Natural killer cell (primary cell): ENCODE measurements at regions not wholly inside any gene's neighbourhood (a gene's known extent, or its start where the extent isn't known, plus 50 kb on each side); places are given as distances from the start of the nearest gene placed in this dataset.
"Not testable (repeated sequence)": the region's sequence is repeated elsewhere in the genome, so short reads cannot be mapped to it uniquely, and the experiment has no call there.

Experiments
- ATAC-seq, 3 donors: fragments of 150-1000 bp in 2 of 3; fragments of 200-7000 bp in 1 of 3; cut with Tn5 transposase; 1 replicate in 1 of 3; 2 replicates in 2 of 3; pipeline ENCODE4 v1.10.0; 2021; ENCODE audit warnings: mild to moderate bottlenecking in 2 of 3, moderate library complexity in 2 of 3
- DNase-seq, 2 donors: peaks; one replicate each; pipeline versions ENCODE4 v3.0.0 to v3.0.0-alpha.2; 2013 to 2021; ENCODE audit warnings: mixed read lengths in 1 of 2
- H3K27ac ChIP-seq: one replicate; pipeline ENCODE4 v1.5.1; 2013; ENCODE audit warnings: mild to moderate bottlenecking, low read length
- H3K27me3 ChIP-seq: one replicate; pipeline ENCODE4 v1.6.1; 2013; ENCODE audit warnings: low read length; ENCODE audit not compliant: control insufficient read depth, insufficient read depth
- H3K36me3 ChIP-seq: one replicate; pipeline ENCODE4 v1.6.1; 2013; ENCODE audit warnings: low read length; ENCODE audit not compliant: control insufficient read depth, insufficient read depth
- H3K4me1 ChIP-seq: one replicate; pipeline ENCODE4 v1.6.1; 2013; ENCODE audit warnings: low read length; ENCODE audit not compliant: control insufficient read depth, insufficient read depth
- H3K4me3 ChIP-seq: one replicate; pipeline ENCODE4 v1.5.1; 2013; ENCODE audit warnings: low read length
- H3K9me3 ChIP-seq: one replicate; pipeline ENCODE4 v1.6.1; 2013; ENCODE audit warnings: low read length; ENCODE audit not compliant: control insufficient read depth, insufficient read depth
- H3K27ac Mint-ChIP-seq, 2 donors: one replicate each; pipeline ENCODE4 v1.8.0; 2022; ENCODE audit warnings: mild to moderate bottlenecking in 2 of 2, mixed read lengths in 2 of 2, moderate library complexity in 1 of 2
- H3K27me3 Mint-ChIP-seq, 2 donors: one replicate each; pipeline ENCODE4 v1.8.0; 2022; ENCODE audit warnings: low read depth in 2 of 2, mixed read lengths in 2 of 2
- H3K36me3 Mint-ChIP-seq: one replicate; pipeline ENCODE4 v1.8.0; 2022; ENCODE audit warnings: mixed read lengths
- H3K4me1 Mint-ChIP-seq, 2 donors: one replicate each; pipeline ENCODE4 v1.8.0; 2022; ENCODE audit warnings: mixed read lengths in 2 of 2
- H3K4me3 Mint-ChIP-seq: one replicate; pipeline ENCODE4 v1.8.0; 2022; ENCODE audit warnings: mild to moderate bottlenecking, moderate library complexity, mixed read lengths
- H3K9me3 Mint-ChIP-seq, 2 donors: one replicate each; pipeline ENCODE4 v1.8.0; 2022; ENCODE audit warnings: mixed read lengths in 2 of 2
- WGBS: methylation state at CpG from one replicate; pipeline ENCODE4 v1.1.7; 2013; ENCODE audit warnings: missing lambda C conversion rate; ENCODE audit not compliant: insufficient coverage; 5-methylcytosine and 5-hydroxymethylcytosine counted together
- intact Hi-C: fragments of 100-400 bp; cut with micrococcal nuclease; formaldehyde crosslinking; loops from one replicate; pipeline ENCODE4 v1.14.2; 2022
- TF ChIP-seq, protein P1 (sequence below): fragments of 200-600 bp; IDR thresholded peaks from one replicate; pipeline ENCODE4 v1.8.0; 2022; ENCODE audit warnings: antibody characterized with exemption

GRCh38 chr5:161007879-161008278 lies 155.9 kb upstream of the ATP10B start:
- no peaks in the 10 kb centered on the region for H3K36me3 Mint-ChIP-seq
- 74% methylated on average over 2 of the region's 2 CpGs for WGBS
- Histone ChIP-seq H3K36me3 (no peaks in the 10 kb centered on the region), H3K27me3 (no peaks in the 10 kb centered on the region), H3K9me3 (peaks cover 6% of the 10 kb centered on the region), H3K4me3 (no peak overlapping the region), H3K27ac (no peak overlapping the region), H3K4me1 (no peaks in the 10 kb centered on the region)
- TF ChIP-seq, protein P1, sequence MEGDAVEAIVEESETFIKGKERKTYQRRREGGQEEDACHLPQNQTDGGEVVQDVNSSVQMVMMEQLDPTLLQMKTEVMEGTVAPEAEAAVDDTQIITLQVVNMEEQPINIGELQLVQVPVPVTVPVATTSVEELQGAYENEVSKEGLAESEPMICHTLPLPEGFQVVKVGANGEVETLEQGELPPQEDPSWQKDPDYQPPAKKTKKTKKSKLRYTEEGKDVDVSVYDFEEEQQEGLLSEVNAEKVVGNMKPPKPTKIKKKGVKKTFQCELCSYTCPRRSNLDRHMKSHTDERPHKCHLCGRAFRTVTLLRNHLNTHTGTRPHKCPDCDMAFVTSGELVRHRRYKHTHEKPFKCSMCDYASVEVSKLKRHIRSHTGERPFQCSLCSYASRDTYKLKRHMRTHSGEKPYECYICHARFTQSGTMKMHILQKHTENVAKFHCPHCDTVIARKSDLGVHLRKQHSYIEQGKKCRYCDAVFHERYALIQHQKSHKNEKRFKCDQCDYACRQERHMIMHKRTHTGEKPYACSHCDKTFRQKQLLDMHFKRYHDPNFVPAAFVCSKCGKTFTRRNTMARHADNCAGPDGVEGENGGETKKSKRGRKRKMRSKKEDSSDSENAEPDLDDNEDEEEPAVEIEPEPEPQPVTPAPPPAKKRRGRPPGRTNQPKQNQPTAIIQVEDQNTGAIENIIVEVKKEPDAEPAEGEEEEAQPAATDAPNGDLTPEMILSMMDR: no peak
- ATAC-seq (no peak), DNase-seq (no peak)
- H3K27ac Mint-ChIP-seq: no peak overlapping the region
- peaks cover 8 to 10% of the 10 kb centered on the region in 2 donors for H3K9me3 Mint-ChIP-seq
- no peaks in the 10 kb centered on the region for H3K27me3 Mint-ChIP-seq
- no peak overlapping the region for H3K4me3 Mint-ChIP-seq
- H3K4me1 Mint-ChIP-seq: no peaks in the 10 kb centered on the region
- intact Hi-C loops: no loop called here

DNA sequence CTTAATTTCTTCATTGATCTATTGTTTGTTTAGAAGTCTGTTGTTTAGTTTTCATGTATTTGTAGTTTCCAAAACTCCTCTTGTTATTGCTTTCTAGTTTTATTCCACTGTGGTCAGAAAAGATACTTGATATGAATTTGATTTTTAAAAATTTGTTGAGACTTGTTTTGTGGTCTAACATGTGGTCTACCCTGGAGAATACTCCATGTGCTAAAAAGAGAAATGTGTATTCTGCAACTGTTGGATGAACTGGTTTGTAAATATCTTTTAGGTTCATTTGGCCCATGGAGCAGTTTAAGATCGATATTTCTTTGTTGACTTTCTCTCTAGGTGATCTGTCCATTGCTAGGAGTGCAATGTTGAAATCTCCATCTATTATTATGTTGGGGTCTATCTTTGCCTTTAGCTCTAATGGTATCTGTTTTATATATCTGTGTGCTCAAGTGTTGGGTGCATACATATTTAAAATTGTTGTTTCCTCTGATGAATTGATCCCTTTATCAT lies 150.6 kb upstream of the ATP10B start:
- ATAC-seq (no peak), DNase-seq (no peak)
- Mint-ChIP-seq H3K9me3 (peaks cover 8% of the 10 kb centered on the region in 2 donors), H3K27ac (no peak overlapping the region), H3K4me3 (no peak overlapping the region), H3K36me3 (no peaks in the 10 kb centered on the region), H3K4me1 (no peaks in the 10 kb centered on the region), H3K27me3 (no peaks in the 10 kb centered on the region)
- no peaks in the 10 kb centered on the region for H3K4me1 ChIP-seq
- no peaks in the 10 kb centered on the region for H3K36me3 ChIP-seq
- H3K27me3 ChIP-seq: no peaks in the 10 kb centered on the region
- no peak overlapping the region for H3K4me3 ChIP-seq
- no peak overlapping the region for H3K27ac ChIP-seq
- intact Hi-C loops: no loop called here
- no CpG with 5 or more reads among the region's 1 CpG for WGBS
- peaks cover 6% of the 10 kb centered on the region for H3K9me3 ChIP-seq
- TF ChIP-seq, protein P1: no peak

GRCh38 chr5:161001604-161002003 lies 149.6 kb upstream of the ATP10B start:
- WGBS: 70% methylated on average over 1 of the region's 1 CpG

DNA sequence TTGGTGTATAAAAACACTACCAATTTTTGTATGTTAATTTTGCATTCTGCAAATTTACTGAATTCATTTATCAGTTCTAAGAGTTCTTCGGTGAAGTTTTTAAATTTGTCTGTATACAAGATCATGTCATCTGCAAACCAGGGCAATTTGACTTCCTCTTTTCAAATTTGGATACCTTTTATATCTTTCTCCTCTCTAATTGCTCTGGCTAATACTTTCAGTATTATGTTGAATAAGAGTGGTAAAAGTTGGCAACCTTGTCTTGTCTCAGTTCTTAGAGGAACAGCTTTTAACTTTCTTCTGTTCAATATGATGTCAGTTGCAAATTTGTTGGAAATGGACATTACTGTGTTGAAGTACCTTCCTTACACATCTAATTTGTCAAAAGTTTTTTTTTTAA lies 149.1 kb upstream of the ATP10B start:
- H3K4me3 ChIP-seq, H3K27me3 ChIP-seq, H3K4me1 Mint-ChIP-seq, H3K36me3 ChIP-seq, H3K4me3 Mint-ChIP-seq, H3K4me1 ChIP-seq, H3K27ac ChIP-seq, H3K9me3 Mint-ChIP-seq, DNase-seq, H3K27me3 Mint-ChIP-seq, intact Hi-C loops, H3K9me3 ChIP-seq, H3K36me3 Mint-ChIP-seq, H3K27ac Mint-ChIP-seq, ATAC-seq: not testable (repeated sequence)
- WGBS: no CpG with 5 or more reads among the region's 1 CpG

More at GRCh38 chr5:161001604-161002003, 149.6 kb upstream of the ATP10B start:
- Histone ChIP-seq H3K36me3 (no peaks in the 10 kb centered on the region), H3K4me3 (no peak overlapping the region), H3K27ac (no peak overlapping the region), H3K9me3 (peaks cover 6% of the 10 kb centered on the region), H3K27me3 (no peaks in the 10 kb centered on the region), H3K4me1 (no peaks in the 10 kb centered on the region)
- H3K36me3 Mint-ChIP-seq: no peaks in the 10 kb centered on the region
- intact Hi-C loops: no loop called here
- H3K4me1 Mint-ChIP-seq: no peaks in the 10 kb centered on the region
- DNase-seq (no peak), ATAC-seq (no peak)
- H3K4me3 Mint-ChIP-seq: no peak overlapping the region
- peaks cover 3 to 8% of the 10 kb centered on the region in 2 donors for H3K9me3 Mint-ChIP-seq
- TF ChIP-seq, protein P1: no peak
- H3K27me3 Mint-ChIP-seq: no peaks in the 10 kb centered on the region
- no peak overlapping the region for H3K27ac Mint-ChIP-seq
